B cell (primary cell): ENCODE measurements at regions not wholly inside any gene's neighbourhood (a gene's known extent, or its start where the extent isn't known, plus 50 kb on each side); places are given as distances from the start of the nearest gene placed in this dataset.

Experiments used
- ATAC-seq: fragments of 200-7000 bp; cut with Tn5 transposase; one replicate; pipeline ENCODE4 v1.10.0; 2021; ENCODE audit warnings: low read depth, mild to moderate bottlenecking, moderate number of reproducible peaks, moderate library complexity
- CTCF ChIA-PET: fragments of 350-600 bp; sonication (Branson Sonifier 250); formaldehyde crosslinking; loops from one replicate; lab custom pipeline; 2021; ENCODE audit warnings: antibody characterized with exemption, inconsistent platforms; lab: Charles Lee
- POLR2A ChIA-PET: fragments of 350-600 bp; sonication (Branson Sonifier 250); formaldehyde crosslinking; loops from one replicate; lab custom pipeline; 2021; ENCODE audit warnings: antibody characterized with exemption; lab: Charles Lee
- DNase-seq: peaks from one replicate; pipeline ENCODE4 v3.0.0; 2013
- H2AFZ ChIP-seq: 2 replicates; pipeline ENCODE4 v1.6.1; 2012; ENCODE audit warnings: mild to moderate bottlenecking, low read depth, low read length; ENCODE audit not compliant: insufficient read depth, poor library complexity, severe bottlenecking
- H3K27ac ChIP-seq, 2 donors: 1 replicate in 1 of 2; 2 replicates in 1 of 2; pipeline ENCODE4 v1.5.1; 2012 to 2013; ENCODE audit warnings: low read length in 2 of 2, mild to moderate bottlenecking in 2 of 2, moderate library complexity in 1 of 2
- H3K27me3 ChIP-seq, 4 experiments: fragments of 200-600 bp in 1 of 4; sonication (generic) in 1 of 4; replicated peaks in 1 of 4; 1 replicate in 2 of 4; 2 replicates in 2 of 4; pipeline versions ENCODE4 v1.6.1 to v1.7.0; 2013 to 2016; ENCODE audit warnings: low read length in 3 of 4, mild to moderate bottlenecking in 2 of 4, mixed read lengths in 1 of 4, moderate library complexity in 1 of 4; ENCODE audit not compliant: insufficient read depth in 4 of 4, control insufficient read depth in 3 of 4; ENCODE audit errors: control extremely low read depth in 1 of 4
- H3K36me3 ChIP-seq, 2 experiments: replicated peaks in 1 of 2; 1 replicate in 1 of 2; 2 replicates in 1 of 2; pipeline versions ENCODE4 v1.6.1 to v1.7.1; 2013; ENCODE audit warnings: low read length in 1 of 2; ENCODE audit not compliant: insufficient read depth in 2 of 2, control insufficient read depth in 1 of 2; ENCODE audit errors: control extremely low read depth in 1 of 2, extremely low read depth in 1 of 2
- H3K4me1 ChIP-seq, 2 donors: fragments of 200-600 bp in 1 of 2; sonication (generic) in 1 of 2; 1 replicate in 1 of 2; 2 replicates in 1 of 2; pipeline versions ENCODE4 v1.5.1 to v1.6.1; 2013 to 2017; ENCODE audit warnings: low read length in 2 of 2; ENCODE audit not compliant: control insufficient read depth in 2 of 2, insufficient read depth in 2 of 2
- H3K4me2 ChIP-seq: replicated peaks from 2 replicates; pipeline ENCODE3; 2012; ENCODE audit warnings: mild to moderate bottlenecking, low read depth, low read length; ENCODE audit not compliant: poor library complexity, severe bottlenecking
- H3K4me3 ChIP-seq, 5 experiments: fragments of 200-600 bp in 1 of 5; sonication (generic) in 1 of 5; 1 replicate in 3 of 5; 2 replicates in 2 of 5; pipeline versions ENCODE4 v1.5.1 to v1.7.0; 2011 to 2016; ENCODE audit warnings: low read length in 4 of 5, mild to moderate bottlenecking in 4 of 5, low read depth in 2 of 5, control low read depth in 1 of 5, moderate library complexity in 1 of 5; ENCODE audit not compliant: insufficient read depth in 1 of 5; ENCODE audit errors: control extremely low read depth in 1 of 5, extremely low read depth in 1 of 5
- H3K79me2 ChIP-seq: fragments of 200-600 bp; sonication (generic); one replicate; pipeline ENCODE4 v1.6.0; 2016; ENCODE audit warnings: low read length; ENCODE audit not compliant: control insufficient read depth, insufficient read depth
- H3K9ac ChIP-seq: fragments of 200-600 bp; sonication (generic); 2 replicates; pipeline ENCODE4 v1.6.1; 2017; ENCODE audit warnings: mild to moderate bottlenecking, low read length, moderate library complexity
- H3K9me3 ChIP-seq, 3 donors: one replicate each; pipeline versions ENCODE4 v1.6.1 to v1.7.1; 2013; ENCODE audit warnings: low read length in 2 of 3; ENCODE audit not compliant: control insufficient read depth in 2 of 3, insufficient read depth in 1 of 3; ENCODE audit errors: control extremely low read depth in 1 of 3
- H4K20me1 ChIP-seq: 2 replicates; pipeline ENCODE4 v1.6.0; 2012; ENCODE audit warnings: mild to moderate bottlenecking, low read length; ENCODE audit not compliant: insufficient read depth, control insufficient read depth, poor library complexity, severe bottlenecking
- H3K27ac Mint-ChIP-seq: one replicate; pipeline ENCODE4 v1.8.0; 2021; ENCODE audit warnings: mixed read lengths
- H3K27me3 Mint-ChIP-seq: one replicate; pipeline ENCODE4 v1.8.0; 2021; ENCODE audit warnings: mixed read lengths
- H3K4me1 Mint-ChIP-seq: one replicate; pipeline ENCODE4 v1.8.0; 2021; ENCODE audit warnings: mixed read lengths
- H3K4me3 Mint-ChIP-seq: one replicate; pipeline ENCODE4 v1.8.0; 2021; ENCODE audit warnings: mixed read lengths
- H3K9me3 Mint-ChIP-seq: one replicate; pipeline ENCODE4 v1.8.0; 2022; ENCODE audit warnings: mixed read lengths; ENCODE audit not compliant: insufficient read depth
- CTCF ChIP-seq: fragments of 200-600 bp; IDR thresholded peaks from one replicate; pipeline ENCODE4 v1.8.0; 2022; ENCODE audit warnings: antibody characterized with exemption, mild to moderate bottlenecking
- EZH2 ChIP-seq: IDR thresholded peaks from 2 replicates; pipeline ENCODE4 v1.6.1; 2012; ENCODE audit warnings: borderline replicate concordance, low read depth, mild to moderate bottlenecking, moderate library complexity, low read length; ENCODE audit not compliant: insufficient read depth, poor library complexity, severe bottlenecking
- WGBS: methylation state at CpG from one replicate; pipeline ENCODE4 v1.1.5; 2013; ENCODE audit warnings: missing lambda C conversion rate; ENCODE audit not compliant: insufficient coverage; 5-methylcytosine and 5-hydroxymethylcytosine counted together
- intact Hi-C: fragments of 100-400 bp; cut with micrococcal nuclease; formaldehyde crosslinking; loops from one replicate; pipeline ENCODE4 v1.10.0; 2022

GRCh38 chr2:176642074-176642473, 372.8 kb downstream of the MTX2 start:
- no peaks in the 10 kb centered on the region for H4K20me1 ChIP-seq
- DNase-seq (no peak), ATAC-seq (no peak)
- Mint-ChIP-seq H3K27ac (no peak overlapping the region), H3K27me3 (peaks cover 72% of the 10 kb centered on the region), H3K4me1 (peaks cover 6% of the 10 kb centered on the region), H3K4me3 (no peak overlapping the region), H3K9me3 (no peaks in the 10 kb centered on the region)
- H3K9me3 ChIP-seq = no peaks in the 10 kb centered on the region
- H3K36me3 ChIP-seq = no peaks in the 10 kb centered on the region
- H3K27ac ChIP-seq = no peak overlapping the region
- H3K4me3 ChIP-seq = no peak overlapping the region
- TF ChIP-seq CTCF = no peak
- no peak for TF ChIP-seq EZH2
- no CpG with 5 or more reads among the region's 4 CpGs for WGBS
- H2AFZ ChIP-seq = no peak overlapping the region
- ChIA-PET CTCF (interaction anchor here (0.6 to 1.7 kb wide), 3 partner anchors 9 to 88 kb away, joined by 3 to 6 read pairs (median 3); no protein-coding TSS in a partner anchor), POLR2A (no interaction called here)
- peaks cover 11 to 12% of the 10 kb centered on the region in 2 donors for H3K4me1 ChIP-seq
- intact Hi-C loops = no loop called here
- no peaks in the 10 kb centered on the region for H3K79me2 ChIP-seq
- H3K4me2 ChIP-seq = no peak overlapping the region
- H3K9ac ChIP-seq = no peak overlapping the region
- peaks cover 0 to 46% (median 31%) of the 10 kb centered on the region in 4 experiments for H3K27me3 ChIP-seq

- H3K36me3 ChIP-seq = no peaks in the 10 kb centered on the region
- no peaks in the 10 kb centered on the region for H3K79me2 ChIP-seq
- DNase-seq (no peak), ATAC-seq (no peak)
- H2AFZ ChIP-seq = no peak overlapping the region
- no peaks in the 10 kb centered on the region for H3K4me1 ChIP-seq
- H3K9me3 ChIP-seq = no peaks in the 10 kb centered on the region
- TF ChIP-seq EZH2 (no peak), CTCF (no peak)
- H3K4me2 ChIP-seq = no peak overlapping the region
- ChIA-PET CTCF (interaction anchor here (1.2 to 1.6 kb wide), 3 partner anchors 9 to 517 kb away, joined by 3 to 6 read pairs (median 3); no protein-coding TSS in a partner anchor), POLR2A (no interaction called here)
- intact Hi-C loops = no loop called here
- peaks cover 0 to 35% (median 20%) of the 10 kb centered on the region in 4 experiments for H3K27me3 ChIP-seq
- no peak overlapping the region for H3K4me3 ChIP-seq
- H3K9ac ChIP-seq = no peak overlapping the region
- no peaks in the 10 kb centered on the region for H3K9me3 Mint-ChIP-seq
- no peak overlapping the region for H3K27ac ChIP-seq
- H3K4me1 Mint-ChIP-seq = no peaks in the 10 kb centered on the region
- peaks cover 71% of the 10 kb centered on the region for H3K27me3 Mint-ChIP-seq
- no peaks in the 10 kb centered on the region for H4K20me1 ChIP-seq
- H3K27ac Mint-ChIP-seq = no peak overlapping the region
- no peak overlapping the region for H3K4me3 Mint-ChIP-seq
- WGBS = 19% methylated on average over 8 of the region's 8 CpGs
These were observed 374.4 kb downstream of the MTX2 start for GRCh38 chr2:176643646-176644045.
